Esophagus squamous epithelium (tissue), 4 donors: ENCODE measurements at regions not wholly inside any gene's neighbourhood (a gene's known extent, or its start where the extent isn't known, plus 50 kb on each side); places are given as distances from the start of the nearest gene placed in this dataset.

Source experiments
- POLR2A ChIP-seq, 4 donors: fragments of 450-650 bp; IDR thresholded peaks; one replicate each; pipeline ENCODE4 v1.6.1; 2017; ENCODE audit warnings: antibody characterized with exemption in 4 of 4, mild to moderate bottlenecking in 4 of 4, moderate library complexity in 3 of 4
- TF ChIP-seq, protein P1 (sequence below), 6 experiments: fragments of 450-650 bp in 4 of 6; fragments of 200-600 bp in 2 of 6; sonication (generic) in 2 of 6; IDR thresholded peaks; one replicate each; pipeline ENCODE4 v1.5.1; 2016 to 2019; ENCODE audit warnings: antibody characterized with exemption in 6 of 6, mild to moderate bottlenecking in 4 of 6, moderate library complexity in 4 of 6

- TF ChIP-seq POLR2A (IDR thresholded peaks at IDR 0.05): no peak
- TF ChIP-seq, protein P1, sequence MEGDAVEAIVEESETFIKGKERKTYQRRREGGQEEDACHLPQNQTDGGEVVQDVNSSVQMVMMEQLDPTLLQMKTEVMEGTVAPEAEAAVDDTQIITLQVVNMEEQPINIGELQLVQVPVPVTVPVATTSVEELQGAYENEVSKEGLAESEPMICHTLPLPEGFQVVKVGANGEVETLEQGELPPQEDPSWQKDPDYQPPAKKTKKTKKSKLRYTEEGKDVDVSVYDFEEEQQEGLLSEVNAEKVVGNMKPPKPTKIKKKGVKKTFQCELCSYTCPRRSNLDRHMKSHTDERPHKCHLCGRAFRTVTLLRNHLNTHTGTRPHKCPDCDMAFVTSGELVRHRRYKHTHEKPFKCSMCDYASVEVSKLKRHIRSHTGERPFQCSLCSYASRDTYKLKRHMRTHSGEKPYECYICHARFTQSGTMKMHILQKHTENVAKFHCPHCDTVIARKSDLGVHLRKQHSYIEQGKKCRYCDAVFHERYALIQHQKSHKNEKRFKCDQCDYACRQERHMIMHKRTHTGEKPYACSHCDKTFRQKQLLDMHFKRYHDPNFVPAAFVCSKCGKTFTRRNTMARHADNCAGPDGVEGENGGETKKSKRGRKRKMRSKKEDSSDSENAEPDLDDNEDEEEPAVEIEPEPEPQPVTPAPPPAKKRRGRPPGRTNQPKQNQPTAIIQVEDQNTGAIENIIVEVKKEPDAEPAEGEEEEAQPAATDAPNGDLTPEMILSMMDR (IDR thresholded peaks at IDR 0.05): no peak
Observed at GRCh38 chr9:103245369-103245768, 250.2 kb downstream of the CYLC2 start.
